CD14-positive monocyte (primary cell): ENCODE measurements at regions not wholly inside any gene's neighbourhood (a gene's known extent, or its start where the extent isn't known, plus 50 kb on each side); places are given as distances from the start of the nearest gene placed in this dataset.
"Not testable (repeated sequence)": the region's sequence is repeated elsewhere in the genome, so short reads cannot be mapped to it uniquely, and the experiment has no call there.

Experiments used
- DNase-seq, 3 donors: peaks; one replicate each; pipeline ENCODE4 v3.0.0-alpha.2; 2011 to 2022
- H2AFZ ChIP-seq: 2 replicates; pipeline ENCODE4 v1.6.0; 2012; ENCODE audit warnings: mild to moderate bottlenecking, low read depth, low read length, inconsistent platforms; ENCODE audit not compliant: insufficient read depth, poor library complexity, severe bottlenecking
- H3K27ac ChIP-seq, 2 donors: 1 replicate in 1 of 2; 2 replicates in 1 of 2; pipeline ENCODE4 v1.5.1; 2012 to 2013; ENCODE audit warnings: low read length in 2 of 2, control low read depth in 1 of 2, inconsistent platforms in 1 of 2, low read depth in 1 of 2, mild to moderate bottlenecking in 1 of 2
- H3K27me3 ChIP-seq, 2 donors: one replicate each; pipeline versions ENCODE4 v1.6.0 to v1.6.1; 2011 to 2013; ENCODE audit warnings: low read length in 2 of 2; ENCODE audit not compliant: control insufficient read depth in 2 of 2, insufficient read depth in 2 of 2
- H3K36me3 ChIP-seq, 2 donors: replicated peaks in 1 of 2; 1 replicate in 1 of 2; 2 replicates in 1 of 2; pipeline versions ENCODE4 v1.5.1 to v1.6.1; 2012 to 2013; ENCODE audit warnings: low read length in 2 of 2, control low read depth in 1 of 2, inconsistent platforms in 1 of 2, mild to moderate bottlenecking in 1 of 2; ENCODE audit not compliant: insufficient read depth in 2 of 2, control insufficient read depth in 1 of 2
- H3K4me1 ChIP-seq, 2 donors: 1 replicate in 1 of 2; 2 replicates in 1 of 2; pipeline versions ENCODE4 v1.5.1 to v1.6.1; 2012 to 2013; ENCODE audit warnings: low read length in 2 of 2, control low read depth in 1 of 2, inconsistent platforms in 1 of 2, mild to moderate bottlenecking in 1 of 2, moderate library complexity in 1 of 2; ENCODE audit not compliant: insufficient read depth in 2 of 2, control insufficient read depth in 1 of 2
- H3K4me2 ChIP-seq: replicated peaks from 2 replicates; pipeline ENCODE3; 2012; ENCODE audit warnings: low read length, moderate library complexity, mild to moderate bottlenecking; ENCODE audit not compliant: poor library complexity, severe bottlenecking; ENCODE audit errors: extremely low read depth
- H3K4me3 ChIP-seq, 3 experiments: fragments of 200-600 bp in 1 of 3; sonication (generic) in 1 of 3; replicated peaks in 1 of 3; 1 replicate in 2 of 3; 2 replicates in 1 of 3; pipeline ENCODE4 v1.5.1; 2011 to 2013; ENCODE audit warnings: low read length in 3 of 3, mild to moderate bottlenecking in 3 of 3, control low read depth in 2 of 3, low read depth in 2 of 3, inconsistent platforms in 1 of 3, moderate library complexity in 1 of 3
- H3K79me2 ChIP-seq: 2 replicates; pipeline ENCODE4 v1.6.0; 2012; ENCODE audit warnings: mild to moderate bottlenecking, control low read depth, inconsistent platforms, low read length, moderate library complexity; ENCODE audit not compliant: insufficient read depth
- H3K9ac ChIP-seq: 2 replicates; pipeline ENCODE4 v1.6.0; 2017; ENCODE audit warnings: low read length, mild to moderate bottlenecking; ENCODE audit not compliant: insufficient read depth, poor library complexity, severe bottlenecking
- H3K9me3 ChIP-seq, 2 donors: replicated peaks in 1 of 2; 1 replicate in 1 of 2; 2 replicates in 1 of 2; pipeline versions ENCODE4 v1.5.1 to v1.6.1; 2012 to 2013; ENCODE audit warnings: low read length in 2 of 2, control low read depth in 1 of 2; ENCODE audit not compliant: control insufficient read depth in 1 of 2, insufficient read depth in 1 of 2
- H4K20me1 ChIP-seq: 2 replicates; pipeline ENCODE4 v1.6.0; 2012; ENCODE audit warnings: mild to moderate bottlenecking, low read length, control low read depth, moderate library complexity; ENCODE audit not compliant: insufficient read depth
- H3K27ac Mint-ChIP-seq, 7 donors: one replicate each; pipeline ENCODE4 v1.8.0; 2020; ENCODE audit warnings: mild to moderate bottlenecking in 7 of 7, mixed read lengths in 7 of 7, moderate library complexity in 6 of 7, inconsistent platforms in 2 of 7
- H3K27me3 Mint-ChIP-seq, 3 donors: one replicate each; pipeline ENCODE4 v1.8.0; 2021 to 2022; ENCODE audit warnings: low read depth in 3 of 3, mild to moderate bottlenecking in 3 of 3, mixed read lengths in 3 of 3, moderate library complexity in 3 of 3, inconsistent platforms in 1 of 3
- H3K36me3 Mint-ChIP-seq, 2 donors: one replicate each; pipeline ENCODE4 v1.8.0; 2020; ENCODE audit warnings: mixed read lengths in 2 of 2, inconsistent platforms in 1 of 2, mild to moderate bottlenecking in 1 of 2
- H3K4me1 Mint-ChIP-seq: one replicate; pipeline ENCODE4 v1.8.0; 2020; ENCODE audit warnings: mild to moderate bottlenecking, mixed read lengths
- H3K4me3 Mint-ChIP-seq, 2 donors: one replicate each; pipeline ENCODE4 v1.8.0; 2020; ENCODE audit warnings: mild to moderate bottlenecking in 2 of 2, mixed read lengths in 2 of 2, moderate library complexity in 1 of 2
- H3K9me3 Mint-ChIP-seq, 7 donors: one replicate each; pipeline ENCODE4 v1.8.0; 2020 to 2022; ENCODE audit warnings: mixed read lengths in 7 of 7, mild to moderate bottlenecking in 6 of 7, moderate library complexity in 6 of 7, inconsistent platforms in 2 of 7
- WGBS: methylation state at CpG from one replicate; pipeline ENCODE4 v1.1.5; 2013; ENCODE audit warnings: missing lambda C conversion rate; ENCODE audit not compliant: insufficient coverage; 5-methylcytosine and 5-hydroxymethylcytosine counted together
- intact Hi-C, 2 donors: fragments of 100-400 bp; cut with micrococcal nuclease; formaldehyde crosslinking; loops; one replicate each; pipeline versions ENCODE4 v1.15.0 to v1.15.1; 2023
- TF ChIP-seq, protein P1 (sequence below): fragments of 200-600 bp; IDR thresholded peaks from one replicate; pipeline ENCODE4 v1.8.0; 2022; ENCODE audit warnings: antibody characterized with exemption, mild to moderate bottlenecking

DNA sequence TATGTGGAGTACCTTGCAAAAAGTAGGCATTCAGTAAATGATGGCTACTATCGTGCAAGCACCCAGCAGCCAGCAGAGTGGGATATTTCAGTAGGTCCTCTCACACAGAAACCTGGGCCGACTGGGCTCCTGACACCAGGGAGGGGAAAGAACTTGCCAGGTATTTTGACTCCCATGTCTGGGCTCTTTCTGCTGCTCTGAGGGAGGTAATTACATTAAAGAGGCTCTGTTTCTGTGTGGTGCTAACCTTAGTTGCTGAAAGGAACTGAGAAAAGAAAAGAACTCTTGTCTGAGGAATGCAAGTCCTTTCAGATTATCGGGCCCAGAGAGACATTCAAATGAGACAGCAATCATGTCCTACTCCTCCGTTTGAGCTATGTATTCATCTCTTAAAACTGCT is 175.8 kb upstream of the MTMR8 start:
- no peak overlapping the region for H3K27ac Mint-ChIP-seq
- Histone ChIP-seq H3K79me2 (no peaks in the 10 kb centered on the region), H4K20me1 (no peaks in the 10 kb centered on the region), H3K9me3 (peaks cover 0 to 4% of the 10 kb centered on the region in 2 donors), H2AFZ (no peak overlapping the region), H3K36me3 (no peaks in the 10 kb centered on the region), H3K9ac (no peak overlapping the region), H3K4me1 (no peaks in the 10 kb centered on the region), H3K27ac (no peak overlapping the region), H3K27me3 (no peaks in the 10 kb centered on the region), H3K4me2 (no peak overlapping the region), H3K4me3 (no peak overlapping the region)
- no peak overlapping the region for H3K4me3 Mint-ChIP-seq
- DNase-seq: no peak
- no peaks in the 10 kb centered on the region for H3K36me3 Mint-ChIP-seq
- no peaks in the 10 kb centered on the region for H3K4me1 Mint-ChIP-seq
- intact Hi-C loops: no loop called here
- H3K9me3 Mint-ChIP-seq: peaks cover 3 to 23% (median 11%) of the 10 kb centered on the region in 7 donors
- TF ChIP-seq, protein P1, sequence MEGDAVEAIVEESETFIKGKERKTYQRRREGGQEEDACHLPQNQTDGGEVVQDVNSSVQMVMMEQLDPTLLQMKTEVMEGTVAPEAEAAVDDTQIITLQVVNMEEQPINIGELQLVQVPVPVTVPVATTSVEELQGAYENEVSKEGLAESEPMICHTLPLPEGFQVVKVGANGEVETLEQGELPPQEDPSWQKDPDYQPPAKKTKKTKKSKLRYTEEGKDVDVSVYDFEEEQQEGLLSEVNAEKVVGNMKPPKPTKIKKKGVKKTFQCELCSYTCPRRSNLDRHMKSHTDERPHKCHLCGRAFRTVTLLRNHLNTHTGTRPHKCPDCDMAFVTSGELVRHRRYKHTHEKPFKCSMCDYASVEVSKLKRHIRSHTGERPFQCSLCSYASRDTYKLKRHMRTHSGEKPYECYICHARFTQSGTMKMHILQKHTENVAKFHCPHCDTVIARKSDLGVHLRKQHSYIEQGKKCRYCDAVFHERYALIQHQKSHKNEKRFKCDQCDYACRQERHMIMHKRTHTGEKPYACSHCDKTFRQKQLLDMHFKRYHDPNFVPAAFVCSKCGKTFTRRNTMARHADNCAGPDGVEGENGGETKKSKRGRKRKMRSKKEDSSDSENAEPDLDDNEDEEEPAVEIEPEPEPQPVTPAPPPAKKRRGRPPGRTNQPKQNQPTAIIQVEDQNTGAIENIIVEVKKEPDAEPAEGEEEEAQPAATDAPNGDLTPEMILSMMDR: no peak
- no peaks in the 10 kb centered on the region for H3K27me3 Mint-ChIP-seq
- no CpG with 5 or more reads among the region's 4 CpGs for WGBS

GRCh38 chrX:64570204-64570603 is 175.0 kb upstream of the MTMR8 start:
- Histone ChIP-seq H3K27ac (no peak overlapping the region), H3K9ac (no peak overlapping the region), H3K4me2 (no peak overlapping the region), H3K4me3 (no peak overlapping the region), H3K79me2 (no peaks in the 10 kb centered on the region), H3K27me3 (no peaks in the 10 kb centered on the region), H3K4me1 (no peaks in the 10 kb centered on the region), H3K9me3 (peaks cover 0 to 4% of the 10 kb centered on the region in 2 donors), H3K36me3 (no peaks in the 10 kb centered on the region), H2AFZ (no peak overlapping the region), H4K20me1 (no peaks in the 10 kb centered on the region)
- no peaks in the 10 kb centered on the region for H3K36me3 Mint-ChIP-seq
- no peak overlapping the region for H3K4me3 Mint-ChIP-seq
- peaks cover 3 to 17% (median 7%) of the 10 kb centered on the region in 7 donors for H3K9me3 Mint-ChIP-seq
- H3K27me3 Mint-ChIP-seq: no peaks in the 10 kb centered on the region
- TF ChIP-seq, protein P1: no peak
- no peak for DNase-seq
- no peak overlapping the region for H3K27ac Mint-ChIP-seq
- no peaks in the 10 kb centered on the region for H3K4me1 Mint-ChIP-seq
- intact Hi-C loops: no loop called here

- H3K4me1 ChIP-seq, H3K36me3 Mint-ChIP-seq, H3K4me2 ChIP-seq, H4K20me1 ChIP-seq, H3K9me3 ChIP-seq, H2AFZ ChIP-seq, H3K27me3 ChIP-seq, H3K79me2 ChIP-seq, H3K9ac ChIP-seq, H3K27ac Mint-ChIP-seq, H3K4me1 Mint-ChIP-seq, H3K4me3 Mint-ChIP-seq, H3K27ac ChIP-seq, H3K4me3 ChIP-seq, H3K27me3 Mint-ChIP-seq, DNase-seq, intact Hi-C loops, H3K36me3 ChIP-seq: not testable (repeated sequence)
- WGBS: no CpG with 5 or more reads among the region's 1 CpG
- peaks cover 0 to 13% (median 4%) of the 10 kb centered on the region in 7 donors for H3K9me3 Mint-ChIP-seq
These were observed 170.1 kb upstream of the MTMR8 start for GRCh38 chrX:64565348-64565747.

- H3K36me3 Mint-ChIP-seq, H3K9ac ChIP-seq, H4K20me1 ChIP-seq, H3K36me3 ChIP-seq, H3K4me3 ChIP-seq, intact Hi-C loops, H3K4me2 ChIP-seq, H3K79me2 ChIP-seq, H3K4me1 Mint-ChIP-seq, H3K27ac Mint-ChIP-seq, H3K27ac ChIP-seq, H3K4me1 ChIP-seq, H3K27me3 ChIP-seq, H3K4me3 Mint-ChIP-seq, H2AFZ ChIP-seq, DNase-seq, H3K27me3 Mint-ChIP-seq: not testable (repeated sequence)
- H3K9me3 ChIP-seq: peaks cover 8 to 12% of the 10 kb centered on the region in 2 donors
- peaks cover 4 to 20% (median 9%) of the 10 kb centered on the region in 7 donors for H3K9me3 Mint-ChIP-seq
- 50% methylated on average over 1 of the region's 6 CpGs for WGBS
These were observed 154.0 kb upstream of the MTMR8 start for GRCh38 chrX:64549236-64549635.
